Right ventricle myocardium superior (tissue), 1 donor: ENCODE measurements at regions not wholly inside any gene's neighbourhood (a gene's known extent, or its start where the extent isn't known, plus 50 kb on each side); places are given as distances from the start of the nearest gene placed in this dataset.
A peak's percentile ranks its signal among the peaks of the same experiment; 100 is the strongest.
"Not testable (repeated sequence)": the region's sequence is repeated elsewhere in the genome, so short reads cannot be mapped to it uniquely, and the experiment has no call there.

ENCODE experiments used
- ATAC-seq: fragments of 200-7000 bp; cut with Tn5 transposase; one replicate; pipeline ENCODE4 v1.9.1; 2020; ENCODE audit warnings: mild to moderate bottlenecking; ENCODE audit not compliant: poor library complexity
- DNase-seq: peaks from one replicate; pipeline ENCODE4 v3.0.0-alpha.2; 2020
- intact Hi-C: fragments of 100-400 bp; cut with DNase I; formaldehyde crosslinking; loops from one replicate; pipeline ENCODE4 v1.11.2; 2022
- donor health status: DM: no; HTN: yes; CAD: no; lungs with severe emphysema.

DNA sequence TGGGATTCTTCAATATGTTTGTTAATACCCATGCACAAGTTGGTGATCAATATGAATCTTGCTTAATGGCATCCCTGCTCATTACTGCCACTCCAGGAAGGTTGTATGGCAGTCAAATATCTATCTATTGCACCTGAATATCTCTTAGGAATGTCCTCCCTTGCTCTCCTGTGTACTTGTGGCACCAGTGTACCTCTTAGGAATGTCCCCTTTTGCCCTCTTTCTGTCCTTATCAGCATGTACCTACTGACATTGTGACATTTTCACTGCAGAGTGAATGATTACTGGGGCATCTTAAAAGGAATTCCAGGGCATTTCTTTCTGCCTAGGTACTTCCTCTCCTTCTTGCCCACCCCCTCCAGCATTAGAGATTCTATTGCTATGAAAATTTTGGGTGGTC lies 163.8 kb upstream of the CENPE start:
- DNase-seq (no peak), ATAC-seq (no peak)
- intact Hi-C loops: no loop called here

DNA sequence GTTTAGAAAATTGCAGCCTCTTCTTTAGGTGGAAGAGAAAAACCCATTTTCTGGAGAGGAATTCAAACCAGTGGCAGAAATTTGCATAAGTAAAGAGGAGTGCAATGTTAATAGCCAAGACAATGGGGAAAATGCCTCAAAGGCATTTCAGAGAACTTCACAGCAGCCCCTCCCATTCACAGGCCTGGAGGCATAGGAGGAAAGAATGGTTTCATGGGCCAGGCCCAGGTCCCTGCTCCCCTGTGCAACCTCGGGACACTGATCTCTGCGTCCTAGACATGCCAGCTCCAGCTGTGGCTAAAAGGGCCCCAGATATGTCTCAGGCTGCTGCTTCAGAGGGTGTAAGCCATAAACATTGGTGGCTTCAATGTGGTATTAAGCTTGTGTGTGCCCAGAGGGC lies 161.8 kb upstream of the CENPE start:
- intact Hi-C loops: no loop called here
- DNase-seq: no peak
- no peak for ATAC-seq

GRCh38 chr4:103354006-103354405 lies 155.9 kb upstream of the CENPE start:
- ATAC-seq: no peak
- intact Hi-C loops: no loop called here
- no peak for DNase-seq

GRCh38 chr4:103329642-103330041 lies 131.5 kb upstream of the CENPE start:
- intact Hi-C loops: no loop called here
- ATAC-seq (no peak), DNase-seq (no peak)

DNA sequence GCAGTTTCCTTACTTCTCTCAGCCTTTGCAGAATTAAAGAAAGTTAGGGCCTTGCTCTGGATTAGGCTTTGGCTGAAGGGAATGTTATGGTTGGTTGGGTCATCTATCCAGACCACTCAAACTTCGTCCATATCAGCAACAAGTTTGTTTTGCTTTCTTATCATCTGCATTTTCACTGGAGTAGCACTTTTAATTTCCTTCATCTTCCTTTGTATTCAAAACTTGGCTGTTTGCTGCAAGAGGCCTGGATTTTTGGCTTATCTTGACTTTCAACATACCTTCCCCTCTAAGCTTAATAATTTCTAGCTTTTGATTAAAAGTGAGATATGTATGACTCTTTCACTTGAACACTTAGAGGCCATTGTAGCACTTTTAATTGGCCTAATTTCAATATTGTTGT lies 126.7 kb upstream of the CENPE start:
- intact Hi-C loops: no loop called here
- no peak for ATAC-seq

GRCh38 chr4:103318327-103318726 lies 120.2 kb upstream of the CENPE start:
- intact Hi-C loops: no loop called here
- ATAC-seq: no peak

More for the DNA sequence above, 126.7 kb upstream of the CENPE start:
- DNase-seq: no peak

GRCh38 chr4:103308248-103308561 lies 110.1 kb upstream of the CENPE start:
- no peak for DNase-seq
- intact Hi-C loops: no loop called here
- ATAC-seq: no peak

More at GRCh38 chr4:103318327-103318726, 120.2 kb upstream of the CENPE start:
- DNase-seq: no peak

DNA sequence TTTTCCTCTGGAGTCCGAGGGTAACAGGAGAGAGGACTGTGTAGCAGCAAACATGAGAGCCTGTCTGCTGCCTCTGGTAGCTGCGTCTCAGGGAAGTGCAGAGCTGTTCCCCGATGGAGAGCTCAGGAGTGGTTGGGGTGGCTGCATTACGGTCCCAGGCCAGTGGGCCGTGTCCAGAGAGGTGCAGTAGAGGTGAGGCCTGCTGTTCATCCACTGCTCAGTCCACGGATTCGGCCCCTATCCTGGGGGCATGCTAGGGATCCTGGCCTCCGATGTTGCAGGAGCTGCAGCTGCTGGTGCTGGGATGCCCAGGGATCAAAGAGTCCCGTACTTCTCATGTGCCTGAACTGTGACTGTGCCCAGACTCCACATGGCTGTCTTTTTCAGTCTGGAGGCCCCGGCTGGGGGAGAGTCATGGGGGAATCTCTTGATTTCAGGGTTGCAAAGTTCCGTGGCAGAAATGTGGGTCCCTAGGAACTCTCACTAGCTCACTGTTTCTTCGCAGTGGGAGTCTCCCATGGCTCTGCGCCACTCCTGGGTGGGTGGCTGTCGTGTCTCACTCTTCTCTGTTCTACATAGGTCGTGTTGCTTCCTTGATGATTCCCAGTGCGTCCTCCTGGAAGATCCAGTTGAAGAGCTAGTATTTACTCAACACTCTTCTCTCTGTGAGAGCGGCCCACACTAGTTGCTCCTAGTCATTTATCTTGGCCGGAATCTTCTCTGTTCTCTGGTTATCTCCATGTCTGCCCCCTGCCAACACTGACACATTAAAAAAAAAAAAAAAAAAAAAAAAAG lies 109.5 kb upstream of the CENPE start:
- ATAC-seq: no peak
- DNase-seq: no peak

GRCh38 chr4:103306870-103307375 lies 108.8 kb upstream of the CENPE start:
- ATAC-seq (peak; percentile 29), DNase-seq (peak; percentile 42)
- intact Hi-C loops: no loop called here

More for the DNA sequence above, 109.5 kb upstream of the CENPE start:
- intact Hi-C loops: no loop called here

DNA sequence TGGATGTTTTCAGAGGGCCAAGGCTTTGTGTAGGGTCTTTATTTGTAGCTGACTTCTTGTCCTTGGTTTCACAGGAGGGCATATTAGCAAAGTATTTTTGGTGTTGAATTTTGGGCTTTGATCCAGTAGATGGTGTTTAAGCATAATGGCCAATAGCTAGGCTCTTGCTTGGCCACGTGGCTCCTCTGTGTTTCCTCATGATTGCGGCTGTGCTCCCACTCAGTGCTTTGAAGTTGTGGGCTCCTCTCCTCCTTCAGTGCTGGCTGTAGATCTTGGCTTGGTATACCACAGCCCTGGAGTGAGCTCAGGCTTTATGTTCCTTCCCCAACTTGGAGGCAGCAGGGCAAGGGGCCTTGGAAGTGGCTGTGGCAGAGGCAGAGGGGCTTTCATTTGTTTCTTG lies 107.2 kb upstream of the CENPE start:
- DNase-seq (no peak), ATAC-seq (no peak)
- intact Hi-C loops: no loop called here

GRCh38 chr4:103303011-103303410 lies 104.9 kb upstream of the CENPE start:
- no peak for DNase-seq
- no peak for ATAC-seq
- intact Hi-C loops: no loop called here

DNA sequence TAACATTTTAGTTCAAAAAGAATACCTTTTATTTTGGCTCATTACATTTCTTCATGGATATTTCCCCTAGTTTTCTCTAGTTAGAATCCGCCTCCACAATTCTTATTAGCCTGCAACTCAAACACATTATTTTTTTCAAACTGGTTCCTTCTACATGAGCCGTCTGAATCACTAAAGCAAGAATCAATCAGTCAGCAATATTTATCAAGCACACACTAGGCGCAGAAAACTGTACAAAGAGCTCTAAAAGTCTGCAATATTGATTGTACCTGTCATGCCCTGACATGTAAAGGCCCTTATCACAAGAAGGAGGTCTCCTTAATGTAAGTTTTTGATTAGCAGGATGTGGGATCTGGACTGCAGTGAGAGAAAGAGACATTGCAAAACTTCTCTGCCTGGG lies 94.8 kb upstream of the CENPE start:
- ATAC-seq (no peak), DNase-seq (no peak)
- intact Hi-C loops: no loop called here

DNA sequence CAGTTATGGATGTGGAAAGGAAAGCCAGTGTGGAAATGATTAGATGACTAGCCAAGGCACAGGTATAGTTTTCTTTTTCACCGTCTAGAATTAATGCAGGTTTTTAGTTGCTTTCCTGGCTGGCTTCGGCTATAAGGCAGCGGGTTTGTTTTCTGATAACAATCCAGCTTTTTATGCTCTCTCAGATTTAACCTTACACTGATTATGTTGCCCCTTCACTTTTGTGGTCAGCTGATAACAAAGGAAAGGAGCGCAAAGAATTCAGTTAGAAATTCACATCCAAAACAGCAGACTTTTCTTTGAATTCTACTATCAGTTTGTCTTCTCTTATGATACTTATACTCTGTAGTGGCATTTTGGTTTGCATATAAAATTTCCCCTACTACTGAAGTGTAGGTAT lies 94.2 kb upstream of the CENPE start:
- intact Hi-C loops: no loop called here
- no peak for DNase-seq
- no peak for ATAC-seq

DNA sequence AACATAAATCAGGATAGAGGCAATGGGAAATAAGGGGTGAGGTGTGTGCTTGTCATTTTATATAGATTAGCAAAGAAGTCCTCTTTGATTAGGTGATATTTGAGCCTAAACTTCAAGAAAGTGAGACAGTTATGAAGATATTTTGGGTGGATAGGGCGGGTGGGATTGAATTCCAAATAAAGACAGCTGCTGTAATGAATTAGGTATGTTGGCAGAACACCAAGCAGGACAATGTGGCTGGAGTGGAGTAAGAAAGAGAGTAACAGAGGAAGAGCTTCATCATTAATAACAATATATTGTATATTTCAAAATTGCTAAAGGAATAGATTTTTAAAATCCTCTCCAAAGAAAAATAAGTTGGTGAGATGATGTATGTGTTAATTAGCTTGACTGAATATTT lies 91.0 kb upstream of the CENPE start:
- intact Hi-C loops: no loop called here
- ATAC-seq (no peak), DNase-seq (no peak)

DNA sequence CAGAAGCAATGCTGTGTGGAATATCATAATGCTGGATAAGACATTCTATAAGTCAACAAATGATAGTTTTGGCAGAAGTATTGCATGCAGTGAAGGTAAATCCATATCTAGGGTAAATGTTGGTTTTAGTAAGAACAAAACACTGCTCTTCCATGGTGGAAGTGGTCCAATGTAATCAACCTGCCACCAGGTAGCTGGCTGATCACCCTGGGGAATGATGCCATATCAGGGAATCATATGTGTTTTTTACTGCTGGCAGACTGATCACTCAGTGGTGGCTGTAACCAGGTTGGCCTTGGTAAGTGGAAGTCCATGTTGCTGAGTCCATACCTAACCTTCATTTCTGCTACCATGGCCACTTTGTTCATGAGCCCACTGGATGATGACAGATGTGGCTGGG lies 74.0 kb upstream of the CENPE start:
- DNase-seq (no peak), ATAC-seq (no peak)
- intact Hi-C loops: no loop called here

DNA sequence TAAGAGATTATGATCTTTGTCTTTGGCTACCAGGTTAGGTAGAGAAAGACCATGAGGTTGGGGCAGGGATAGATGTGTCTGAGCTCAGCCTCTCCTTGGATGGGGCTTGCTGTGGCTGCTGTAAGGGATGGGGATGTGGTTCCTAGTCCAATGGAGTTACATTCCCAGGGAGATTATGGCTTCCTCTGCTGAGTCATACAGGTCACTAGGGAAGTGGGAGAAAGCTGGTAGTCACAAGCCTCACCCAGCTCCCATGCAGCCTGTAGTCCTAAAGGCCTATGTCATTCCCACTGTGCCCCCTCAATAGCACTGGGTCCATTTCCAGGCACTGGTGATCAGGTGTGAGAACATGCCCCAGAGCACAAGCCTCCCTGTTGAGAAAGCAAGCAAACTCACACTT lies 70.6 kb upstream of the CENPE start:
- DNase-seq: no peak
- no peak for ATAC-seq
- intact Hi-C loops: no loop called here

DNA sequence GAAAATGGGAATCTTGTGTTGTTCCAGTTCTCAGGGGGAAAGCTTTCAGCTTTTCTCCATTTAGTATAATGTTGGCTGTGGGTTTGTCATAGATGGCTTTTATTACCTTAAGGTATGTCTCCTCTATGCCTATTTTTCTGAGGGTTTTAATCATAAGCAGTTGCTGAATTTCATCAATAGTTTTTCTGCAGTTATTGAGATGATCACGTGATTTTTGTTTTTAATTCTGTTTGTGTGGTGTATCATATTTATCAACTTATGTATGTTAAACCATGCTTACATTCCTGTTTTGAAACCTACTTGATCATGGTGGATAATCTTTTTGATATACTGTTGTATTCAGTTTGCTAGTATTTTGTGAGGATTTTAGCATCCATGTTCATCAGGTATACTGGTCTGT lies 66.8 kb upstream of the CENPE start:
- DNase-seq: no peak
- no peak for ATAC-seq
- intact Hi-C loops: no loop called here

- DNase-seq, intact Hi-C loops, ATAC-seq: not testable (repeated sequence)
Observed at GRCh38 chr4:103256068-103256467, 57.9 kb upstream of the CENPE start.
